ENCODE measurements at regions not wholly inside any gene's neighbourhood (a gene's known extent, or its start where the extent isn't known, plus 50 kb on each side); places are given as distances from the start of the nearest gene placed in this dataset.
A peak's percentile ranks its signal among the peaks of the same experiment; 100 is the strongest.

- H3K9me1 ChIP-seq (ENCODE audit: control insufficient read depth, insufficient read depth, low read length): no peaks in the 10 kb centered on the region
- H2AFZ ChIP-seq (ENCODE audit: low read depth, low read length): 0 out of 2 replicates have a peak overlapping the region, but pooled peaks have one; percentile 6
- in situ Hi-C loops (cut with MboI) (no loop called here), intact Hi-C loops (cut with micrococcal nuclease) (no loop called here)
- ATAC-seq (no peak), FAIRE-seq (no peak), DNase-seq (ENCODE audit: extremely low read depth in 1 of 4, low spot score in 3 of 4) (no peak)
- 38% methylated on average over 6 of the region's 6 CpGs for WGBS (ENCODE audit: insufficient coverage, low coverage, missing lambda C conversion rate)
- H3K4me1 ChIP-seq (replicated peaks in 1 of 2; ENCODE audit: control insufficient read depth in 2 of 2, insufficient read depth in 2 of 2, low read length in 2 of 2): peaks cover 10 to 39% of the 10 kb centered on the region in 2 experiments; a peak in 4 of 5 replicates
- no peak overlapping the region for H3K27ac ChIP-seq (ENCODE audit: extremely low read depth, low read depth, low read length)
- no peak overlapping the region for H3K9ac ChIP-seq (ENCODE audit: insufficient read depth in 1 of 2, low read depth in 2 of 2, low read length in 2 of 2)
- CTCF ChIA-PET (ENCODE audit: low intra/inter-chr PET ratio): no interaction called here
- H3K9me3 ChIP-seq (replicated peaks; ENCODE audit: control insufficient read depth, insufficient read depth, low read depth, low read length): no peaks in the 10 kb centered on the region
- POLR2A ChIA-PET: no interaction called here
- no peak overlapping the region for H3K4me2 ChIP-seq (ENCODE audit: insufficient read depth, low read length)
- TF ChIP-seq ZNF23 (CRISPR knock-in tag; IDR thresholded peaks at IDR 0.05) (no peak), PURB (CRISPR knock-in tag; IDR thresholded peaks at IDR 0.05; ENCODE audit: low read depth) (no peak), FOSL1 (tag; conservative IDR thresholded peaks at IDR 0.05) (0 out of 2 replicates have a peak, but pooled peaks have one; percentile 31), SMARCA5 (IDR thresholded peaks at IDR 0.05) (no peak), SMAD4 (CRISPR knock-in tag; conservative IDR thresholded peaks at IDR 0.05) (no peak)
- TF ChIP-seq, protein P1, sequence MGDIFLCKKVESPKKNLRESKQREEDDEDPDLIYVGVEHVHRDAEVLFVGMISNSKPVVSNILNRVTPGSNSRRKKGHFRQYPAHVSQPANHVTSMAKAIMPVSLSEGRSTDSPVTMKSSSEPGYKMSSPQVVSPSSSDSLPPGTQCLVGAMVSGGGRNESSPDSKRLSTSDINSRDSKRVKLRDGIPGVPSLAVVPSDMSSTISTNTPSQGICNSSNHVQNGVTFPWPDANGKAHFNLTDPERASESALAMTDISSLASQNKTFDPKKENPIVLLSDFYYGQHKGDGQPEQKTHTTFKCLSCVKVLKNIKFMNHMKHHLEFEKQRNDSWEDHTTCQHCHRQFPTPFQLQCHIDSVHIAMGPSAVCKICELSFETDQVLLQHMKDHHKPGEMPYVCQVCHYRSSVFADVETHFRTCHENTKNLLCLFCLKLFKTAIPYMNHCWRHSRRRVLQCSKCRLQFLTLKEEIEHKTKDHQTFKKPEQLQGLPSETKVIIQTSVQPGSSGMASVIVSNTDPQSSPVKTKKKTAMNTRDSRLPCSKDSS (IDR thresholded peaks at IDR 0.05; ENCODE audit: low read depth, partially characterized antibody): no peak
- no peaks in the 10 kb centered on the region for H3K79me2 ChIP-seq (ENCODE audit: control insufficient read depth, insufficient read depth, low read length)
- BruUV-seq (replicated peaks): no TSS peak
- H3K27me3 ChIP-seq (ENCODE audit: control insufficient read depth in 2 of 2, insufficient read depth in 2 of 2, low read length in 2 of 2): peaks cover 0 to 5% of the 10 kb centered on the region in 2 experiments; a peak in 1 of 5 replicates
- no peak overlapping the region for H3K4me3 ChIP-seq
- H4K20me1 ChIP-seq (replicated peaks; ENCODE audit: control insufficient read depth, insufficient read depth, low read length): no peaks in the 10 kb centered on the region
- H3K36me3 ChIP-seq (ENCODE audit: control insufficient read depth, insufficient read depth, low read length): no peaks in the 10 kb centered on the region
Measured at GRCh38 chr2:207258263-207258991, 92.7 kb upstream of the KLF7 start.

All from K562 (cell line).